ENCODE measurements at regions not wholly inside any gene's neighbourhood (a gene's known extent, or its start where the extent isn't known, plus 50 kb on each side); places are given as distances from the start of the nearest gene placed in this dataset.

DNA sequence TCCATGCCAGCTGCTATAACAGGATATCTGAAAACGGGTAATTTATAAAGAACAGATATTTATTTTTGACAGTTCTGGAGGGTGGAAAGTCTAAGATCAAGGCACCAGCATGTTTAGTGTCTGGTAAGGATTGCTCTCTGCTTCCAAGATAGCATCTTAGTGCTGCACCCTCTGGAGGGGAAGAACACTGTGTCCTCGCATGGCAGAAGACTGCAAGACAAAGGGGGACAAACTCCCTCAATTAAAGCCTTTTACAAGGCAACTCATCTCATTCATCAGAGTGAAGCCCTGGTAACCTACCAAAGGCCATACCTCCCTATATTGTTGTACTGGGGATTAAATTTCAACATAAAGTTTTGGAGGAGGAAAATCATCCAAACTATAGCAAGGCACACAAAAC is 298.9 kb upstream of the EDIL3 start:
- no peaks in the 10 kb centered on the region for H3K4me1 ChIP-seq (ENCODE audit: control insufficient read depth in 2 of 2, insufficient read depth in 1 of 2, low read depth in 1 of 2, low read length in 2 of 2)
- no peak overlapping the region for H3K4me3 ChIP-seq (ENCODE audit: low read length in 2 of 2)
- no peaks in the 10 kb centered on the region for H3K36me3 ChIP-seq (replicated peaks in 1 of 2; ENCODE audit: control insufficient read depth in 2 of 2, insufficient read depth in 2 of 2, low read length in 2 of 2)
- H2BK120ac ChIP-seq (ENCODE audit: low read depth, low read length) = no peak overlapping the region
- H3K23ac ChIP-seq (ENCODE audit: low read depth, low read length, poor library complexity) = no peak overlapping the region
- H2BK15ac ChIP-seq (ENCODE audit: low read length) = no peak overlapping the region
- no peak overlapping the region for H3K4me2 ChIP-seq (ENCODE audit: insufficient read depth, low read length, poor library complexity, severe bottlenecking)
- H4K91ac ChIP-seq (ENCODE audit: low read depth, low read length, poor library complexity) = no peak overlapping the region
- H2AFZ ChIP-seq (ENCODE audit: low read length) = no peak overlapping the region
- no peak overlapping the region for H2BK5ac ChIP-seq (ENCODE audit: low read length)
- H2BK12ac ChIP-seq (ENCODE audit: low read length) = no peak overlapping the region
- WGBS, 2 donors (ENCODE audit: extremely low coverage in 2 of 2, insufficient read length in 2 of 2, insufficient replicate concordance in 1 of 2) = no CpG with 5 or more reads among the region's 2 CpGs
- H3K9me3 ChIP-seq (replicated peaks in 1 of 2; ENCODE audit: control insufficient read depth in 2 of 2, insufficient read depth in 1 of 2, low read depth in 1 of 2, low read length in 2 of 2) = no peaks in the 10 kb centered on the region
- H3K9ac ChIP-seq (ENCODE audit: low read depth, low read length, poor library complexity) = no peak overlapping the region
- no peaks in the 10 kb centered on the region for H3K27me3 ChIP-seq (ENCODE audit: control insufficient read depth in 3 of 3, insufficient read depth in 3 of 3, low read depth in 1 of 3, low read length in 3 of 3)
- no peak overlapping the region for H3K4ac ChIP-seq (ENCODE audit: low read length)
- H3K79me1 ChIP-seq (ENCODE audit: low read depth, low read length) = no peaks in the 10 kb centered on the region
- H4K8ac ChIP-seq (ENCODE audit: low read depth, low read length) = no peak overlapping the region
- H3K14ac ChIP-seq (ENCODE audit: low read length) = no peak overlapping the region
- H3K18ac ChIP-seq (ENCODE audit: low read length) = no peak overlapping the region
- no peak overlapping the region for H2AK5ac ChIP-seq (ENCODE audit: low read depth, low read length)
- no peak for DNase-seq (ENCODE audit: low spot score)
- no peak overlapping the region for H3K27ac ChIP-seq (replicated peaks; ENCODE audit: low read length)

DNA sequence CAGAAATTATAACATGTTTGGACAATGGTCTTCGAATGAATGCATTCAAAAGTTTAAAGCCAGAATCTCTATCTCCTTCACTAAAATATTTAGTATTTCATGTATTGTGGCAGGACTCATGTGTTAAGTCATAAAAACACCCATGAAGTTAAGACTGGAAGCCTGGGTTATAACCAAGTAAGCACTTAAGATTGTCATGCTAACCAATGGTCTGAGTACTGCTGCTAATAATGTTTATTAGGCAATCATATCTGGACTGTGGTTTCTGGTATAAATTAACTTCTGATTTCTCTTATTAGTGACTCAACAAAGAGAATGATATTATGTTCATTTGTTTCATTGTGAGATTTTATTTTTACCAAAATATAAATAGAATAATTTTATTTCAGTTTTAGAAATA is 297.9 kb upstream of the EDIL3 start:
- Histone ChIP-seq H3K18ac (ENCODE audit: low read length) (no peak overlapping the region), H2BK12ac (ENCODE audit: low read length) (no peak overlapping the region), H3K14ac (ENCODE audit: low read length) (no peak overlapping the region)

DNA sequence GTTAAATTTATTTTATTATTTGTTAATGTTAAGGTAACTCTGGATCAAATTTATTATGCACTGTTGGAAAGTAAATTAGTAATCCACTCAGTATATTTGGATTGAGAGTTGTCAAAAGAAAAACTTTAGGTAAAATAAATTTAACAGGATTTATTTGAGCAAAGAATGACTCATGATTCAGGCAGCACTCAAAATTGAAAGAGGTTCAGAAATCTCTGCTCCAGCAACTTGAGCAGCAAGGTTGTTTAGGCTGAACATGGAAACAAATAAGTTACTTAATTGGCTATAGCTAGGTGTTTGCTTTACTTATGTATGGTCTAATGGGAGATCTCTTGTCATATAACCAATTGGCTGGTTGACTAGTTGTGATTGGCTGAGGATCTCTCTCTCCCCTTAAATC is 296.2 kb upstream of the EDIL3 start:
- Histone ChIP-seq H3K9ac (ENCODE audit: low read depth, low read length, poor library complexity) (no peak overlapping the region), H3K27me3 (ENCODE audit: control insufficient read depth in 3 of 3, insufficient read depth in 3 of 3, low read depth in 1 of 3, low read length in 3 of 3) (no peaks in the 10 kb centered on the region), H4K91ac (ENCODE audit: low read depth, low read length, poor library complexity) (no peak overlapping the region), H2AK5ac (ENCODE audit: low read depth, low read length) (no peak overlapping the region), H2BK12ac (ENCODE audit: low read length) (no peak overlapping the region), H4K8ac (ENCODE audit: low read depth, low read length) (no peak overlapping the region), H3K79me1 (ENCODE audit: low read depth, low read length) (no peaks in the 10 kb centered on the region), H3K4me3 (ENCODE audit: low read length in 2 of 2) (no peak overlapping the region), H3K18ac (ENCODE audit: low read length) (no peak overlapping the region), H2BK5ac (ENCODE audit: low read length) (no peak overlapping the region), H3K36me3 (replicated peaks in 1 of 2; ENCODE audit: control insufficient read depth in 2 of 2, insufficient read depth in 2 of 2, low read length in 2 of 2) (no peaks in the 10 kb centered on the region), H2BK15ac (ENCODE audit: low read length) (no peak overlapping the region), H2AFZ (ENCODE audit: low read length) (no peak overlapping the region), H3K27ac (replicated peaks; ENCODE audit: low read length) (no peak overlapping the region), H3K9me3 (replicated peaks in 1 of 2; ENCODE audit: control insufficient read depth in 2 of 2, insufficient read depth in 1 of 2, low read depth in 1 of 2, low read length in 2 of 2) (no peaks in the 10 kb centered on the region), H3K4me1 (ENCODE audit: control insufficient read depth in 2 of 2, insufficient read depth in 1 of 2, low read depth in 1 of 2, low read length in 2 of 2) (no peaks in the 10 kb centered on the region), H2BK120ac (ENCODE audit: low read depth, low read length) (no peak overlapping the region), H3K4ac (ENCODE audit: low read length) (no peak overlapping the region), H3K4me2 (ENCODE audit: insufficient read depth, low read length, poor library complexity, severe bottlenecking) (no peak overlapping the region), H3K14ac (ENCODE audit: low read length) (no peak overlapping the region), H3K23ac (ENCODE audit: low read depth, low read length, poor library complexity) (no peak overlapping the region)
- DNase-seq (ENCODE audit: low spot score) = no peak

More for the DNA sequence above, 297.9 kb upstream of the EDIL3 start:
- no peak overlapping the region for H3K27ac ChIP-seq (replicated peaks; ENCODE audit: low read length)
- no peak overlapping the region for H3K23ac ChIP-seq (ENCODE audit: low read depth, low read length, poor library complexity)
- H3K9me3 ChIP-seq (replicated peaks in 1 of 2; ENCODE audit: control insufficient read depth in 2 of 2, insufficient read depth in 1 of 2, low read depth in 1 of 2, low read length in 2 of 2) = no peaks in the 10 kb centered on the region
- no peak overlapping the region for H3K4me2 ChIP-seq (ENCODE audit: insufficient read depth, low read length, poor library complexity, severe bottlenecking)
- H4K8ac ChIP-seq (ENCODE audit: low read depth, low read length) = no peak overlapping the region
- H4K91ac ChIP-seq (ENCODE audit: low read depth, low read length, poor library complexity) = no peak overlapping the region
- no peaks in the 10 kb centered on the region for H3K27me3 ChIP-seq (ENCODE audit: control insufficient read depth in 3 of 3, insufficient read depth in 3 of 3, low read depth in 1 of 3, low read length in 3 of 3)
- H3K36me3 ChIP-seq (replicated peaks in 1 of 2; ENCODE audit: control insufficient read depth in 2 of 2, insufficient read depth in 2 of 2, low read length in 2 of 2) = no peaks in the 10 kb centered on the region
- H2AFZ ChIP-seq (ENCODE audit: low read length) = no peak overlapping the region
- no peak overlapping the region for H2BK15ac ChIP-seq (ENCODE audit: low read length)
- no peak overlapping the region for H2AK5ac ChIP-seq (ENCODE audit: low read depth, low read length)
- no peak for DNase-seq (ENCODE audit: low spot score)
- H2BK120ac ChIP-seq (ENCODE audit: low read depth, low read length) = no peak overlapping the region
- no peak overlapping the region for H3K4me3 ChIP-seq (ENCODE audit: low read length in 2 of 2)
- H3K79me1 ChIP-seq (ENCODE audit: low read depth, low read length) = no peaks in the 10 kb centered on the region
- no peak overlapping the region for H3K9ac ChIP-seq (ENCODE audit: low read depth, low read length, poor library complexity)
- H2BK5ac ChIP-seq (ENCODE audit: low read length) = no peak overlapping the region
- H3K4me1 ChIP-seq (ENCODE audit: control insufficient read depth in 2 of 2, insufficient read depth in 1 of 2, low read depth in 1 of 2, low read length in 2 of 2) = no peaks in the 10 kb centered on the region
- WGBS, 2 donors (ENCODE audit: extremely low coverage in 2 of 2, insufficient read length in 2 of 2, insufficient replicate concordance in 1 of 2) = no CpG with 5 or more reads among the region's 1 CpG
- H3K4ac ChIP-seq (ENCODE audit: low read length) = no peak overlapping the region

DNA sequence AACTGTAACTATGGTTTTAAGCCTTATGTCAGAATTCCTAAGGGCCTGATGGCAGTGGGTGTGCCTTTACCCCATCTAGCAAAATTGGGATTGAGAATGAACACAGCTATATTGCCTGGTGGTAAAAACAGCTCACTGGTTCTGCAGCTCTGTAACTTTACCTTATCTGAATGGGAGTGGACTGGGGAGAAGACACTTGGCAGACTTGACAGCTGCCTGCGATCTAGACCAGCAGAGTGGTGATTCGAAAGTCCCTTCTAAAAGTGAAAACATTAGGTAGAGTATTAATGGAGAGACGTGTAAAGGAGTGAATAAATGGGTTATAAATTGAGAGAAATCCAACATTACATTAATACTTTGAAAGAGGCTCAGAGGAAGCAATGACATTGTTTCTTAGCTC is 289.1 kb upstream of the EDIL3 start:
- no peak overlapping the region for H2BK5ac ChIP-seq (ENCODE audit: low read length)
- no peaks in the 10 kb centered on the region for H3K27me3 ChIP-seq (ENCODE audit: control insufficient read depth in 3 of 3, insufficient read depth in 3 of 3, low read depth in 1 of 3, low read length in 3 of 3)
- no peak overlapping the region for H3K27ac ChIP-seq (replicated peaks; ENCODE audit: low read length)
- DNase-seq (ENCODE audit: low spot score) = no peak
- no peaks in the 10 kb centered on the region for H3K79me1 ChIP-seq (ENCODE audit: low read depth, low read length)
- peaks cover 3% of the 10 kb centered on the region in 2 donors for H3K9me3 ChIP-seq (replicated peaks in 1 of 2; ENCODE audit: control insufficient read depth in 2 of 2, insufficient read depth in 1 of 2, low read depth in 1 of 2, low read length in 2 of 2)
- no peak overlapping the region for H3K9ac ChIP-seq (ENCODE audit: low read depth, low read length, poor library complexity)
- H2BK12ac ChIP-seq (ENCODE audit: low read length) = no peak overlapping the region
- H3K36me3 ChIP-seq (replicated peaks in 1 of 2; ENCODE audit: control insufficient read depth in 2 of 2, insufficient read depth in 2 of 2, low read length in 2 of 2) = no peaks in the 10 kb centered on the region
- no peak overlapping the region for H3K4ac ChIP-seq (ENCODE audit: low read length)
- H4K8ac ChIP-seq (ENCODE audit: low read depth, low read length) = no peak overlapping the region
- H3K4me3 ChIP-seq (ENCODE audit: low read length in 2 of 2) = no peak overlapping the region
- H2AK5ac ChIP-seq (ENCODE audit: low read depth, low read length) = no peak overlapping the region
- no peak overlapping the region for H2BK120ac ChIP-seq (ENCODE audit: low read depth, low read length)
- H4K91ac ChIP-seq (ENCODE audit: low read depth, low read length, poor library complexity) = no peak overlapping the region
- no peak overlapping the region for H3K18ac ChIP-seq (ENCODE audit: low read length)
- no peaks in the 10 kb centered on the region for H3K4me1 ChIP-seq (ENCODE audit: control insufficient read depth in 2 of 2, insufficient read depth in 1 of 2, low read depth in 1 of 2, low read length in 2 of 2)
- H2AFZ ChIP-seq (ENCODE audit: low read length) = no peak overlapping the region
- no peak overlapping the region for H3K4me2 ChIP-seq (ENCODE audit: insufficient read depth, low read length, poor library complexity, severe bottlenecking)
- 100% methylated on average over 1 of the region's 3 CpGs; no CpG with 5 or more reads in 1 of the 2 donors for WGBS, 2 donors (ENCODE audit: extremely low coverage in 2 of 2, insufficient read length in 2 of 2, insufficient replicate concordance in 1 of 2)
- H3K23ac ChIP-seq (ENCODE audit: low read depth, low read length, poor library complexity) = no peak overlapping the region
- no peak overlapping the region for H2BK15ac ChIP-seq (ENCODE audit: low read length)
- no peak overlapping the region for H3K14ac ChIP-seq (ENCODE audit: low read length)
